ENCODE measurements at regions not wholly inside any gene's neighbourhood (a gene's known extent, or its start where the extent isn't known, plus 50 kb on each side); places are given as distances from the start of the nearest gene placed in this dataset.

GRCh38 chr4:126061655-126062054 is 746.9 kb downstream of the FAT4 start:
- TF ChIP-seq CTCF (IDR thresholded peaks at IDR 0.05; ENCODE audit: low read depth, low read length) (no peak), EZH2phosphoT487 (IDR thresholded peaks at IDR 0.05; ENCODE audit: low read depth) (no peak)
